Peyer's patch (tissue), 4 donors: ENCODE measurements at regions not wholly inside any gene's neighbourhood (a gene's known extent, or its start where the extent isn't known, plus 50 kb on each side); places are given as distances from the start of the nearest gene placed in this dataset.

ENCODE experiments used
- POLR2A ChIP-seq, 2 donors: fragments of 450-650 bp; IDR thresholded peaks; one replicate each; pipeline ENCODE4 v1.5.1; 2017; ENCODE audit warnings: antibody characterized with exemption in 2 of 2, mild to moderate bottlenecking in 2 of 2, moderate library complexity in 2 of 2
- TF ChIP-seq, protein P1 (sequence below), 6 experiments: fragments of 450-650 bp in 4 of 6; fragments of 200-600 bp in 2 of 6; sonication (generic) in 1 of 6; IDR thresholded peaks; one replicate each; pipeline ENCODE4 v1.5.1; 2017 to 2019; ENCODE audit warnings: antibody characterized with exemption in 6 of 6, mild to moderate bottlenecking in 3 of 6, moderate library complexity in 1 of 6

DNA sequence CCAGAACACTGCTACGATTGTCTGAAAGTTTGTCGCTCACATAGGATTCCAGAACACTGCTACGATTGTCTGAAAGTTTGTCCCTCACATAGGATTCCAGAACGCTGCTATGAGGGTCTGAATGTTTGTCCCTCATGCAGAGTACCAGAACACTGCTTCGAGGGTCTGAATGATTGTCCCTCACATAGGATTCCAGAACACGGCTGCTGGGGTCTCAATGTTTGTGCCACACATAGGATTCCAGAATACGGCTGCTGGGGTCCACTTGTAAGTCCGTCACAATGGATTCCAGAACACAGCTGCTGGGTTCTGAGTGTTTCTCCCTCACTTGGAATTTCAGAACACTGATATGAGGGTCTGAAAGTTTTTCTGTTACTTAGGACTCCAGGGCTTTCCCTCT lies 203.3 kb downstream of the FOXD4L6 start:
- TF ChIP-seq, protein P1, sequence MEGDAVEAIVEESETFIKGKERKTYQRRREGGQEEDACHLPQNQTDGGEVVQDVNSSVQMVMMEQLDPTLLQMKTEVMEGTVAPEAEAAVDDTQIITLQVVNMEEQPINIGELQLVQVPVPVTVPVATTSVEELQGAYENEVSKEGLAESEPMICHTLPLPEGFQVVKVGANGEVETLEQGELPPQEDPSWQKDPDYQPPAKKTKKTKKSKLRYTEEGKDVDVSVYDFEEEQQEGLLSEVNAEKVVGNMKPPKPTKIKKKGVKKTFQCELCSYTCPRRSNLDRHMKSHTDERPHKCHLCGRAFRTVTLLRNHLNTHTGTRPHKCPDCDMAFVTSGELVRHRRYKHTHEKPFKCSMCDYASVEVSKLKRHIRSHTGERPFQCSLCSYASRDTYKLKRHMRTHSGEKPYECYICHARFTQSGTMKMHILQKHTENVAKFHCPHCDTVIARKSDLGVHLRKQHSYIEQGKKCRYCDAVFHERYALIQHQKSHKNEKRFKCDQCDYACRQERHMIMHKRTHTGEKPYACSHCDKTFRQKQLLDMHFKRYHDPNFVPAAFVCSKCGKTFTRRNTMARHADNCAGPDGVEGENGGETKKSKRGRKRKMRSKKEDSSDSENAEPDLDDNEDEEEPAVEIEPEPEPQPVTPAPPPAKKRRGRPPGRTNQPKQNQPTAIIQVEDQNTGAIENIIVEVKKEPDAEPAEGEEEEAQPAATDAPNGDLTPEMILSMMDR (IDR thresholded peaks at IDR 0.05) = no peak
- no peak for TF ChIP-seq POLR2A (IDR thresholded peaks at IDR 0.05)
